Spinal cord (tissue), 9 donors: ENCODE measurements at regions not wholly inside any gene's neighbourhood (a gene's known extent, or its start where the extent isn't known, plus 50 kb on each side); places are given as distances from the start of the nearest gene placed in this dataset.

Experiments
- DNase-seq, 6 donors: peaks; one replicate each; pipeline versions ENCODE4 v3.0.0 to v3.0.0-alpha.2; 2013 to 2015; ENCODE audit warnings: low spot score in 6 of 6, low read depth in 4 of 6
- H3K27ac ChIP-seq: one replicate; pipeline ENCODE4 v1.5.1; 2013; ENCODE audit warnings: low read depth, low read length, control low read depth
- H3K27me3 ChIP-seq: one replicate; pipeline ENCODE4 v1.6.1; 2013; ENCODE audit warnings: low read length; ENCODE audit not compliant: control insufficient read depth, insufficient read depth
- H3K36me3 ChIP-seq: one replicate; pipeline ENCODE4 v1.6.1; 2013; ENCODE audit warnings: low read length; ENCODE audit not compliant: control insufficient read depth, insufficient read depth
- H3K4me1 ChIP-seq: one replicate; pipeline ENCODE4 v1.6.1; 2013; ENCODE audit warnings: low read length; ENCODE audit not compliant: control insufficient read depth, insufficient read depth
- H3K4me3 ChIP-seq: one replicate; pipeline ENCODE4 v1.5.1; 2013; ENCODE audit warnings: low read depth, low read length, control low read depth
- H3K9me3 ChIP-seq: one replicate; pipeline ENCODE4 v1.6.1; 2013; ENCODE audit warnings: low read length; ENCODE audit not compliant: control insufficient read depth, insufficient read depth
- WGBS: methylation state at CpG from one replicate; pipeline ENCODE4 v1.1.5; 2013; ENCODE audit warnings: missing lambda C conversion rate; ENCODE audit not compliant: insufficient coverage; 5-methylcytosine and 5-hydroxymethylcytosine counted together
- donor health status: healthy.

DNA sequence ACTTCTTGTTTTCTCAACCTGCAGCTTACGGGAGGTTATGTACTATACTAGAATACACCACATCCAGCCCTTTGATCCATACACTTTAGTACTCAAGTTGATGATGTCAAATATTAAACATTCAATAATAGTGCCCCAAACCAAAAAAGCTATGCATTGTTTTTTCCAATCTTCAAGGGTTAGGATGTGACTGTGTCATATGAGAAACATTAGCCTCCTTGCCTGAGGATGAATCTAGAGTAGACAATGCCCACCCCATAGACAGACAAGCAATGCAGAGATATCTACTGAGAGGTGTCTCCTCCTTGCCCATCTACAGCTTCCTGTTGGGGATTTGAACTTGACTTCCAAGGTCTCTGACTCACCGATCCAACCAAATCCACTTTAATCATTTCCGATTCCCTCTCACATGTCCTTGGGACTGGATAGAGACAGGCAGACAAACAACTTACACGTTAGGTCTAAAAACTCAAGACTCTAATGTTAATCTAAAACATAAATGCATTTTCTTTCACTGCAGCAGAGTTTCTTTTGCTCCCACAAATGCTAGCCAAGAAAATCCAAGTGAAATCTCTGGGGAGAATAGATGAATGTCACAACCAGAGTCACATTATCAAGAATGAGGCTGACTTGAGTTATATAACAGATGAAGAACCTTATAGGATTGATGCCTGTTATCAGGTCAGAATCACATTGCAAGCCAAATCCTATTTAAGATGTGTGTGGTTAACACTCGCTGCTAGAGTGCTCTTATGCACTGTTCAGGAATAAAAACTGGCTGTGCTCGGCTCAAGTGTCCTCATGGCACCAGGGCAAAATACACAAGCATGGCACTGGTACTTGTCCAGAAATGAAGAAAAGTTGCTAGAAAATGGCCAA, 75.5 kb upstream of the TNFAIP3 start:
- Histone ChIP-seq H3K4me1 (no peaks in the 10 kb centered on the region), H3K27me3 (no peaks in the 10 kb centered on the region), H3K36me3 (no peaks in the 10 kb centered on the region), H3K9me3 (no peaks in the 10 kb centered on the region), H3K4me3 (no peak overlapping the region), H3K27ac (no peak overlapping the region)
- DNase-seq = no peak
- WGBS = 96% methylated on average over 4 of the region's 6 CpGs

DNA sequence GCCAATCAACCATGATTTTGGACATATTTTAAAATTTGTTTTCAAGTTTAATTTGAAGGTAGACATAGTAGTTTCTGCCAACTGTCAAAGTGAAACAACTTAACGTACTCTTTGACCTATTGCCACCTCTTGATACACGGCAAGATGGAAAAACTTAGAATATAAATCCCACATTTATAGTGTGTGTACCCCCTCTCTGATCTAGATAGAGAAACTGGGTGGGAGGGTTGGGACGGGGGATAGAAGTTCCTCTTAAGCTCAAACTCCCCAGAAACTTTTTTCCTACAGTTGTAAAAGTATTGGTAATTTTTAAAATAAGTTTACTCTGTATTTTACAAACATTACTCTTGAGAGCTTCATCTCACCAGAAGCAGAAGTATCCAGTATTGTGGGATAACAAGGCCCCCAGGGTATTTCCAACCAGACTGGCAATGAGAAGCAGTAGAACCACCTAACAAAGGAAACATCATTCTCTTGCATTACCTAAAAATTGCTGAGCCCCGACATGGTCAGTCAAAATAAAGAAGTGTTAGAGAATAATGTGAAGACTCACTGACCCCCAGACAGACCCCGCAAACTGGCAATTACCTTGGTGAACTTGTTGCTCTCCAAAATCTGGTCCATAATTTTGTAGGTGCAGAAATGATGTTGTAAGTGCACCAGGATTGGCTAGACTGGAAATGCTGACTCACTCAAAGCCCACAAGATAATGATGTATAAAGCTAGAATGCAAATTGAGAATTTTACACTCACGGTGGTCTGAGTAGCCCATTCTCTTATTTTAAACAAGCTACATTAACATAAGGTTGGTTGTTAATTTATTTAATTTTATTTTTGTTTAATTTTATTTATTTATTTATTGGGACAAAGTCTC, 74.7 kb upstream of the TNFAIP3 start:
- H3K27ac ChIP-seq = no peak overlapping the region
- WGBS = 100% methylated on average over 2 of the region's 6 CpGs
- DNase-seq = no peak

DNA sequence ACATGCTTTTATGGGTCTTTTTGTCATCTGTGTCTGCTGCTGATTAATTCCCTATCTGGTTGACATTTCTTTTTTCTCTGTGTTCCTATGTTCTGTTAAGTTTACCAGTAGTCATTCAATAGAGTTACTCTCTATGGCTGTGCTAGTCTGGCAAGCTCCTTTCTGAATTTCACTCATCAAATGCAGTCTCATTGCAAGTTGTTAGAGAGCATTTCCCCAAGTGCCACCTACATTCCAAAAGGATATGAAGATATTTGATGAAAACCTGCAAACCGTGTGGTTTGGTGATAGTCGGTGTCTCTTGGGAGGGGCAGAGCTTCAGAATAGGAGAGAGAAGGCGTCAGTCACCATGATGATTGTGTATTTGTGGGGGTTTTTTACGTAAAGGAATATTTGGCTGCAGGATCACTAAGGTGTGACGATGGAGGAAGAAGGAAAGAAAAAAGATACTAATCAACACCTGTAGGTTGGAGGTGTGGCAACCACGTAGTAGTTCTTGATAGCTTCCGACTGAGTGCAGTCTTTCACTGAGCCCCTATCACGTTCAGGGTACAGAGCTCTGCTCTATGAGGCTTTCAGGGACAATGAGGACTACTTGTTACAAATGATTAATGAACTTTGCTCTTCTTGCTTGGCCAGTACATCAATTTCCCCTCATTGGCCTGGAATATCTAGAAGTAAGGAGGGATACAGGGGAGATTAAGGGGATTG, 73.1 kb upstream of the TNFAIP3 start:
- WGBS = 96% methylated on average over 4 of the region's 8 CpGs
- no peaks in the 10 kb centered on the region for H3K36me3 ChIP-seq

More for the DNA sequence above, 74.7 kb upstream of the TNFAIP3 start:
- no peaks in the 10 kb centered on the region for H3K27me3 ChIP-seq
- H3K36me3 ChIP-seq = no peaks in the 10 kb centered on the region
- no peaks in the 10 kb centered on the region for H3K4me1 ChIP-seq
- no peak overlapping the region for H3K4me3 ChIP-seq
- H3K9me3 ChIP-seq = no peaks in the 10 kb centered on the region

DNA sequence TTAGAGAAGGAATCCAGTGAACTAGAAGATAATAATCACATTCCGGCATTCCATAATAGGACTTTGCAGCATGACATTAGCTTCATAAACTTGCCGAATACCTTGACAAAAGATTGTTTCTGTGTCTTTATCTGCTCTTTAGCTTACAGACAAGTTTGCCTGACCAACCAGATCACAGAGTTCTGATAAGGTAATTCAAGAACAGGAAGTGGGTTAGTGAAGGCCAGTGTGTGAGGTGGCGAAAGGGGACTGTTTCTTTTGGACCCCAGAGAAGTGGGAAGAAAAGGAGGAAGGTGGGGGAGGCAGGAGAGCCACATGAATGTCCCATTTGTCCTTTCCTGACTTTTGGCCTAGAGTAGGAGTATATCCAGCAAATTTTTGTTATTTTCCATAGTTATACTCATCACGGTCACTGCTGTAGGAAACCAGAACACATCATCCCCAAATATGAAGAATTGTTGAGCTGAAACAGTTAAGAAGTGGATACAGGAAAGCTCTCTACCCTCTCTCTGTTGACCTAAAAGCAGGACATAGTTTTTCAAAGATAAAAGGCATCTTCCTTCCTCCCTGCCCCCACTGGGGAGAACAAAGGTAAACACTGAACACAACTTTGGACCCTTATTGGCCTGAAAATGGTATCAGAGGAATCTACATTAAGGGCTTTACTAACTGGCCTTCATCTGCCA, 72.4 kb upstream of the TNFAIP3 start:
- Histone ChIP-seq H3K4me3 (no peak overlapping the region), H3K36me3 (no peaks in the 10 kb centered on the region), H3K9me3 (no peaks in the 10 kb centered on the region), H3K4me1 (no peaks in the 10 kb centered on the region), H3K27me3 (no peaks in the 10 kb centered on the region), H3K27ac (no peak overlapping the region)
- WGBS = no CpG with 5 or more reads among the region's 4 CpGs
- DNase-seq = no peak

More for the DNA sequence above, 73.1 kb upstream of the TNFAIP3 start:
- no peaks in the 10 kb centered on the region for H3K4me1 ChIP-seq
- no peak for DNase-seq
- H3K27ac ChIP-seq = no peak overlapping the region
- no peaks in the 10 kb centered on the region for H3K9me3 ChIP-seq
- no peak overlapping the region for H3K4me3 ChIP-seq
- no peaks in the 10 kb centered on the region for H3K27me3 ChIP-seq

DNA sequence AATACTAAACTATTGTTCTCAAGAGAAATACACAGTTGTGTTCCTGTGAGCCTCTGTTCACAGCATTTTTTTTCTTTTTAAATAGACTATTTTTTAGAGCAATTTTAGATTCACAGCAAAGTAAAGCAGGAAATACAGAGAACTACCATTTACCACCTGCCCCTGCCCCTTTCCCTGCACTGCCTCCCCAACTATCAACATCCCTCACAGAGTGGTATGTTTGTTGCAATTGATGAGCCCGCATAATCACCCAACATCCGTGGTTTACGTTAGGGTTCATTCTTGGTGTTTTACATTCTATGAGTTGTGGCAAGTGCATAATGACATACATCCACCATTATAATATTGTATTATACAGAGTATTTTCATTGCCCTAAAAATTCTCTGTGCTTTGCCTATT, 71.6 kb upstream of the TNFAIP3 start:
- Histone ChIP-seq H3K27ac (no peak overlapping the region), H3K36me3 (no peaks in the 10 kb centered on the region), H3K27me3 (no peaks in the 10 kb centered on the region), H3K4me3 (no peak overlapping the region), H3K4me1 (no peaks in the 10 kb centered on the region), H3K9me3 (no peaks in the 10 kb centered on the region)
- DNase-seq = no peak
- WGBS = no CpG with 5 or more reads among the region's 3 CpGs

DNA sequence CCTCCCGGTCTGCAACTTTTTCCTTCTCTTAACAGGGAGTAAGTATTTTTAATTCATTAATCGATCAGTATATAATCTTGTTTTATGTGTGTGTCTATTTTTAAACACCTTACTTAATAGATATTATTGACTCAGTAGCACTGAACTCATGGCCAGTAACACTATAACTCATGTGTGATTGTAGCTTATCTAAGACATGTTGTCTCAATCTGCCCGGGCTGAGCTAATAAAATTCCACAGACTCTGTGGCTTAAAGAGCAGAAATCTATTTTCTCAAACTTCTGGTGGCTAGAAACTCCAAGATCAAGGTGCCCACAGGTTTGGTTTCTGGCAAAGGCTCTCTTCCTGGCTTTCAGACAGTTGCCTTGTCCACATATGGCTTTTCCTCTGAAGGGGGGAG, 68.8 kb upstream of the TNFAIP3 start:
- Histone ChIP-seq H3K36me3 (no peaks in the 10 kb centered on the region), H3K4me3 (no peak overlapping the region), H3K9me3 (no peaks in the 10 kb centered on the region), H3K4me1 (no peaks in the 10 kb centered on the region), H3K27me3 (no peaks in the 10 kb centered on the region), H3K27ac (no peak overlapping the region)
- no CpG with 5 or more reads among the region's 3 CpGs for WGBS
- no peak for DNase-seq

DNA sequence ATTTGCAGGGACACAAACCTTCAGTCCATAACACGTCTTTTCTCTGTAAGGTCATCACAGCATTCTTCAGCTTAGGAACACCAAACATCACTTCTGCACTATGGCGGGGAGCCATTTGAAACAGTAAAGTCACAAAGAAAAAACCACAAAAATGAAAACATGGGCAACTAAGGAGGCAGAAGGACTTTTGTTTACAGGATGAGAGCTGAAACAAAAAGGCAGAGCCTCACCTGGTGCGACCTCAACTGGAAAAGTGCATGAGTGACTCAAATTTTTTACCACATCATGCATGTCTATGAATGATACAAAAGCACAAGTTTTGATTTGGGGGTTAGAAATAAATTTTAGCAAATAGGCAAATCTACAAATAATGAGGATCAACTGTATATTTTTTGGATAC, 68.2 kb upstream of the TNFAIP3 start:
- no peak for DNase-seq
- no peaks in the 10 kb centered on the region for H3K9me3 ChIP-seq
- WGBS = 90% methylated on average over 3 of the region's 3 CpGs
- no peaks in the 10 kb centered on the region for H3K27me3 ChIP-seq
- H3K4me3 ChIP-seq = no peak overlapping the region
- no peaks in the 10 kb centered on the region for H3K36me3 ChIP-seq
- no peaks in the 10 kb centered on the region for H3K4me1 ChIP-seq
- H3K27ac ChIP-seq = no peak overlapping the region

DNA sequence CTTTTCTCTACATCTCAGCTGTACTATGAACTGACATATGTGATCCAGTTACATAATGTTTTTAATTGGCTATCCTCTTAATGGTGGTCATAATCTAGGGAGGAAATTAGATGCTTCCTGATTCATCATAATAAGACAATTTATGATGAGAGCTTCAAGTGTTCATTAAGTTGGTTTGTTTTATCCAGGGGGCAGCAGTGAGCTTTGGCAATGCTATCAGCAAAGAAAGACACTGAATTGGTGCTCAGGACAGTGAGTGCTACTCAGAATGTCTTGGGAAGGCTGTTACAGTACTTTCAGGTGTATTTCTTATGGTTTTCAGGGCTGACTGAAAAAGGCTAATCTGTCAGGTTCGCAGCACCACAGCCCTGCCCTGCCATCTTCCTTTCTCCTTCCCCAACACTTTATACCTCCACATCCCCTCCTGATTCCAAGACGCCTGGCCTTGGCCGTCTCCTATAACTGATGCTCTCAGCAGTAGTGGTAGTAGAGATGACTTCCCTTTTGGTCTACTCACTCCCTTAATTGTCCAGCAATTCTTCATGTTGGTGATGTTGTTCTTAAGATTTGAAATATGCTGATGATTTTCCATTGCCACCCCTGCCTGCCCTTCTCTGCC, 67.0 kb upstream of the TNFAIP3 start:
- Histone ChIP-seq H3K27ac (no peak overlapping the region), H3K4me1 (no peaks in the 10 kb centered on the region), H3K36me3 (no peaks in the 10 kb centered on the region), H3K9me3 (no peaks in the 10 kb centered on the region), H3K27me3 (no peaks in the 10 kb centered on the region), H3K4me3 (no peak overlapping the region)
- DNase-seq = peak in 1 of 6 donors; percentile 35
- WGBS = no CpG with 5 or more reads among the region's 3 CpGs

DNA sequence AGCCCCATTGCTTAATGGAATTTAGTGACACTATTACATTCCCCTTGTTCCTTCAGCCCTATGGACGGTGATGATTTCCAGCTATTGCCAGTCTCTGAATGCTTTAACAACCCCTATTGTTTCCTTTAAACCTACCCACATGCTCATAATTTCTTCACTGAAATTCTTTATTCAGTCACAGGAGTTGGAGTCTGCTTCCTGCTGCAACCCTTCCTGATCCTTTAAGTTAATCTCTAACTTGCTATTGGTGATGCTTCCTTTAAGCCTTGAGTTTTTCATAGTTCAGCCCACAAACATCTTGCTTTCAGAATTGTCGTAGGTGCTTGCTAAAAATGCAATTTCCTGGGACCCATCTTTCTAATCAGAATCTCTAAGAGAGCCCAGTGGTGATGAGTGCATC, 66.3 kb upstream of the TNFAIP3 start:
- Histone ChIP-seq H3K4me1 (no peaks in the 10 kb centered on the region), H3K27me3 (no peaks in the 10 kb centered on the region), H3K9me3 (no peaks in the 10 kb centered on the region), H3K4me3 (no peak overlapping the region), H3K27ac (no peak overlapping the region), H3K36me3 (no peaks in the 10 kb centered on the region)
- no peak for DNase-seq
- WGBS = 40% methylated on average over 1 of the region's 2 CpGs
